CD4-positive, alpha-beta T cell (primary cell): ENCODE measurements at regions not wholly inside any gene's neighbourhood (a gene's known extent, or its start where the extent isn't known, plus 50 kb on each side); places are given as distances from the start of the nearest gene placed in this dataset.

Experiments used
- ATAC-seq: fragments of 200-7000 bp; cut with Tn5 transposase; one replicate; pipeline ENCODE4 v1.10.0; 2022; ENCODE audit warnings: mild to moderate bottlenecking; ENCODE audit not compliant: poor library complexity
- CTCF ChIA-PET: fragments of 350-600 bp; sonication (Branson Sonifier 250); formaldehyde crosslinking; loops from one replicate; lab custom pipeline; 2021; ENCODE audit warnings: antibody characterized with exemption, inconsistent platforms; lab: Charles Lee
- POLR2A ChIA-PET: fragments of 350-600 bp; sonication (Branson Sonifier 250); formaldehyde crosslinking; loops from one replicate; lab custom pipeline; 2021; ENCODE audit warnings: antibody characterized with exemption, inconsistent platforms; lab: Charles Lee
- DNase-seq, 14 experiments: peaks; one replicate each; pipeline ENCODE4 v3.0.0-alpha.2; 2013 to 2020; ENCODE audit warnings: mixed read lengths in 2 of 14
- H3K27ac ChIP-seq, 2 donors: one replicate each; pipeline versions ENCODE4 v1.5.1 to v1.7.0; 2013; ENCODE audit warnings: low read length in 2 of 2, low read depth in 1 of 2, mild to moderate bottlenecking in 1 of 2
- H3K27me3 ChIP-seq, 2 experiments: 1 replicate in 1 of 2; 2 replicates in 1 of 2; pipeline versions ENCODE4 v1.6.1 to v1.7.0; 2013; ENCODE audit warnings: low read length in 2 of 2, control low read depth in 1 of 2, mild to moderate bottlenecking in 1 of 2, moderate library complexity in 1 of 2; ENCODE audit not compliant: insufficient read depth in 2 of 2, control insufficient read depth in 1 of 2
- H3K36me3 ChIP-seq: one replicate; pipeline ENCODE4 v1.6.1; 2013; ENCODE audit warnings: low read length, control low read depth; ENCODE audit not compliant: insufficient read depth
- H3K4me1 ChIP-seq: one replicate; pipeline ENCODE4 v1.6.1; 2013; ENCODE audit warnings: low read length, control low read depth; ENCODE audit not compliant: insufficient read depth
- H3K4me3 ChIP-seq: one replicate; pipeline ENCODE4 v1.5.1; 2013; ENCODE audit warnings: mild to moderate bottlenecking, low read length, moderate library complexity
- H3K9me3 ChIP-seq, 2 experiments: 1 replicate in 1 of 2; 2 replicates in 1 of 2; pipeline versions ENCODE4 v1.6.1 to v1.7.0; 2013; ENCODE audit warnings: low read length in 2 of 2, mild to moderate bottlenecking in 2 of 2, control low read depth in 1 of 2, moderate library complexity in 1 of 2; ENCODE audit not compliant: control insufficient read depth in 1 of 2, insufficient read depth in 1 of 2
- H3K27ac Mint-ChIP-seq: one replicate; pipeline ENCODE4 v1.8.0; 2020; ENCODE audit warnings: mixed read lengths
- H3K27me3 Mint-ChIP-seq: one replicate; pipeline ENCODE4 v1.8.0; 2021; ENCODE audit warnings: mixed read lengths
- H3K36me3 Mint-ChIP-seq: one replicate; pipeline ENCODE4 v1.8.0; 2021; ENCODE audit warnings: low read depth, mixed read lengths
- H3K4me1 Mint-ChIP-seq: one replicate; pipeline ENCODE4 v1.8.0; 2021; ENCODE audit warnings: low read depth, mixed read lengths
- H3K4me3 Mint-ChIP-seq: one replicate; pipeline ENCODE4 v1.8.0; 2020; ENCODE audit warnings: mild to moderate bottlenecking, mixed read lengths
- H3K9me3 Mint-ChIP-seq: one replicate; pipeline ENCODE4 v1.8.0; 2020; ENCODE audit warnings: mixed read lengths
- CTCF ChIP-seq: fragments of 200-600 bp; IDR thresholded peaks from one replicate; pipeline ENCODE4 v1.8.0; 2022; ENCODE audit warnings: antibody characterized with exemption, mild to moderate bottlenecking
- intact Hi-C, 2 experiments: fragments of 100-400 bp; cut with DNase I in 1 of 2; cut with micrococcal nuclease in 1 of 2; formaldehyde crosslinking; loops; one replicate each; pipeline versions ENCODE4 v1.15.1 to v1.9.0; 2023 to 2025; cut with DNase I, micrococcal nuclease

GRCh38 chr16:85508993-85509392 is 104.1 kb upstream of the GSE1 start:
- Histone ChIP-seq H3K9me3 (no peaks in the 10 kb centered on the region), H3K4me1 (no peaks in the 10 kb centered on the region), H3K36me3 (no peaks in the 10 kb centered on the region), H3K27ac (no peak overlapping the region), H3K4me3 (no peak overlapping the region), H3K27me3 (no peaks in the 10 kb centered on the region)
- Mint-ChIP-seq H3K27ac (no peak overlapping the region), H3K9me3 (no peaks in the 10 kb centered on the region), H3K27me3 (no peaks in the 10 kb centered on the region), H3K4me1 (no peaks in the 10 kb centered on the region), H3K36me3 (no peaks in the 10 kb centered on the region), H3K4me3 (no peak overlapping the region)
- ATAC-seq (no peak), DNase-seq (no peak)
- intact Hi-C loops, result no loop called here
- ChIA-PET POLR2A (no interaction called here), CTCF (no interaction called here)
- no peak for TF ChIP-seq CTCF

- Histone ChIP-seq H3K27me3 (no peaks in the 10 kb centered on the region), H3K36me3 (no peaks in the 10 kb centered on the region), H3K9me3 (no peaks in the 10 kb centered on the region), H3K4me1 (no peaks in the 10 kb centered on the region), H3K4me3 (no peak overlapping the region), H3K27ac (no peak overlapping the region)
- Mint-ChIP-seq H3K36me3 (no peaks in the 10 kb centered on the region), H3K27ac (no peak overlapping the region), H3K4me1 (no peaks in the 10 kb centered on the region), H3K27me3 (no peaks in the 10 kb centered on the region), H3K9me3 (no peaks in the 10 kb centered on the region), H3K4me3 (no peak overlapping the region)
- no peak for TF ChIP-seq CTCF
- no peak for DNase-seq
- intact Hi-C loops, result no loop called here
- ChIA-PET CTCF (no interaction called here), POLR2A (no interaction called here)
- ATAC-seq, result no peak
These were observed 103.0 kb upstream of the GSE1 start for GRCh38 chr16:85510041-85510659.

- ChIA-PET POLR2A (no interaction called here), CTCF (no interaction called here)
- no peaks in the 10 kb centered on the region for H3K27me3 ChIP-seq
- no peak for DNase-seq
- TF ChIP-seq CTCF, result no peak
- no peak overlapping the region for H3K27ac ChIP-seq
- no peaks in the 10 kb centered on the region for H3K36me3 ChIP-seq
- H3K4me1 ChIP-seq, result no peaks in the 10 kb centered on the region
- intact Hi-C loops, result no loop called here
- no peaks in the 10 kb centered on the region for H3K9me3 Mint-ChIP-seq
- no peak overlapping the region for H3K4me3 ChIP-seq
- ATAC-seq, result no peak
- H3K36me3 Mint-ChIP-seq, result no peaks in the 10 kb centered on the region
- no peaks in the 10 kb centered on the region for H3K9me3 ChIP-seq
- no peaks in the 10 kb centered on the region for H3K4me1 Mint-ChIP-seq
- no peak overlapping the region for H3K27ac Mint-ChIP-seq
- no peaks in the 10 kb centered on the region for H3K27me3 Mint-ChIP-seq
- no peak overlapping the region for H3K4me3 Mint-ChIP-seq
These were observed 100.9 kb upstream of the GSE1 start for GRCh38 chr16:85511938-85512807.
